ENCODE measurements at regions not wholly inside any gene's neighbourhood (a gene's known extent, or its start where the extent isn't known, plus 50 kb on each side); places are given as distances from the start of the nearest gene placed in this dataset.

DNA sequence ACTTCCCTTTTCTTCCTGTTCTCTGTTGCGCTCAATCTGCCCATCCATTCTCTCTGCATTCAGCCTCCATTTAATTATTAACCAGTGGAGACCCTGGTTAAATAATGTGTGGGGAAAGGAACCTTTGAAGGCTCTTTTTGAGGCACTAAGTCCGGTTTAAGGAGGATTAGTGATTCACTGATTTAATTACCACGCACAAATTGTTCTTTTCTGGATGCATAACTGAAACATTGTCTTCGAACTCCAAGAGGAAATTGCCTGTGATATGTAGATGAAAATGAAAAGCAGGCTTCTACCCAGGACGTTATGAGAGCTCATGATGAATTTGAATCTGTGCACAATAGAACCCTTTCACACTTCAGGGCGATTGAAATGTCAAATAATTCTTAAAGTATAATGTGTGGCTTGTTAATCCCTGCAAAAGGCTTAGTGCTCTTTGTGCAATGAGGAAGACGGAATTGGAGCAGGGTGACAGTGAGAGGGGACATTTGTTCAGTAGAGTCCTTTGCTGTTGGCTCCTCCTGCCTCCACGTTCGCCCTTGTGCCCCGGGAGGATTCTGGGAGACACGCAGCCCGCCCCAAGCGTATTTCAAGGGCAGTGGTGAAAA, 51.1 kb upstream of the ZNF236 start:
- no peak for DNase-seq

DNA sequence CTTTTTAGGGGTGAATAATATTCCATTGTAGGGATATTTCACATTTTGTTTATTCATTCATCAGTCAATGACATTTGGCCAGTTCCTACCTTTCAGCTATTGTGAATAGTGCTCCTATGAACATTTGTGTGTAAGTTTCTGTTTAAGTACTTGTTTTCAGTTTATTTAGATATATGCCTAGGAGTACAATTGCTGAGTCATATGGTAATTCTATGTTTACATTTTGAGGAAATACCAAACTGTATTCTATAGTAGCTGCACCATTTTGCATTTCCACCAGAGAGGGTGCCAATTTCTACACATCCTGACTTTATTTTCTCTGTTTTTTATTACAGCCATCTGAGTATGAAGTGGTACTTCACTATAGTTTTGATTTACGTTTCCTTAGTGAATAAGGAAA, 54.4 kb upstream of the ZNF236 start:
- DNase-seq: no peak

DNA sequence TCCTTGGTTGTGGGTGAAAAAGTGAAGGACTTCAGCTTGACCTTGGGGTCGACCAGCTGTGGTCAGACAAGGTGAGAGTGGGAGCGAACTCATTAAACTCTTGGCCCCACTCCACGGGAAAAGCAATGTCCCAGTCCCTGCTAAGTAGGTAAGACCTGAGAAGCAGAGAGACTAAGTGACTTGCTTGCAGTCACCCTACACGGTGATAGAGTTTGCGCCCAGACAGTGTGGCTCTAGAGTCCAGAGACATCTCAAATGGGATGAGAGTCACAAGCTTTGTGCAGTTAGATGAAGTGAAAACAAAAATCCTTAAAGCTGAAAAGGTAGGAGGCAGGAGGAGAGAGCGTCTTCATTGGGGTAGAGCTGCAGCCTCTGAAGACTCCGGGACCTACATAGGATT, 55.9 kb upstream of the ZNF236 start:
- no peak for DNase-seq

DNA sequence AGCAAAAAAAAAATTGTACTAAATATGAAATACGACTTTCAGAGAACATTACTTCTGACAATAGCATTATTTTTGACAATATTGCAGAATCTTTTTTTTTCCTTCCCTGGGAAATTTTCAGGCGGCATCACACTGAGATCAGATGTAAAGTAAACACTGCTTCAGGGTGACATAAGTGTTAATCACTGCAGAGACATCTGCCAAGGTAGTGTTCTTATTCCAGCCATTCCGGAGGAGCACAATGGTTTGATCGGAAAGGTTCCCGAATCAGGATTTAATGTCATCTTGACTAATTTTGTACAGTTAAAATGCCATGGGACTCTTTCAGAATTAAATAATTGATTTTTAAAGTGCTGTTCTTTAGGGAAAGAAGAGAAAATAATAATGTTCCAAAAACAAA, 56.7 kb upstream of the ZNF236 start:
- no peak for DNase-seq

DNA sequence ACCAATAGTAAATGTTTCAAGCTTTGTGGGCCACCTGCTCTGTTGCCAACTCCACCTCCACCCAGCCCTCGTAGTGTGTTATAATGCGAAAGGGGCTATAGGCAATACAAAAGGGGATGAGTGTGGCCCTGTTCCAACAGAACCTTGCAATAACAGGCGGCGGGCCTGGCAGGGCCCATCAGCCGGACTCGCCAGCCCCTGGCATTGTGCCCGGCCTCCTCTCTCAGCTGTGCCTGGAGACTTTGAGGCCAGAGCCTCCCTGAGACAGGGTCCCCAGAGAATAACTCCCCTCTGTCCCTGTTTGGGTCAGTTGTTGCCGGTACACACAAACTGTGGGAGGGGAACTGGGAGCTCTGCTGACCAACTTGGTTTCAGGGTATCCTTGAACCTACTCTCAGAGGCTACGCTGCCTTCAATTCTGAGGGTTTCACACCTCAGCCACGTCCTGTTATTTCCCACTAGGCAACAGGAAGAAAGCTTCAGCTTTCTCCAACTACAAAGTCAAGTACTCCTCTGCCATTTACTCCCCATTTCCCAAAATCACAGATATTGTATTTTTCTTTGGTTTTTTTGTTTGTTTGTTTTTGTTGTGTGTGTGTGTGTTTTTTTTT, 58.0 kb upstream of the ZNF236 start:
- no peak for DNase-seq

DNA sequence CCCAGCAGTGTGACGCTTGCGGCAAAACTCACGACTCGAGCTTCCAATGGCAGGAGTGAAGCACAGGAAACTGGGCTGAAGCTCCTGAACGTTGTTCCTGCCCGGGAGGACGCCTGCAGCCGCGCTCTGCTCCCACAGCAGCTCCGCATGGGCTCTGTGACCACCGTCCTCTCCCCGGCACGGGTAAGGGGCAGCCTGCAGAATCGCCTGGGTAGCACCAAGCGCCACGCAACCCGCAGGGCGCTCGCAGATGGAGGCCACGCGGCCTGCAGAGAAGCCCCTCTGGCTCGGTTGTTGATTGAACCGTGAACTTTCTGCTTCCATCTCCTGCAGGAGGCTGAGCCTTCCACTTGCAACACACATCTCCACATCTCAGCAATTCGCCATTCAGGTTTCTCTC, 63.3 kb upstream of the ZNF236 start:
- no peak for DNase-seq

DNA sequence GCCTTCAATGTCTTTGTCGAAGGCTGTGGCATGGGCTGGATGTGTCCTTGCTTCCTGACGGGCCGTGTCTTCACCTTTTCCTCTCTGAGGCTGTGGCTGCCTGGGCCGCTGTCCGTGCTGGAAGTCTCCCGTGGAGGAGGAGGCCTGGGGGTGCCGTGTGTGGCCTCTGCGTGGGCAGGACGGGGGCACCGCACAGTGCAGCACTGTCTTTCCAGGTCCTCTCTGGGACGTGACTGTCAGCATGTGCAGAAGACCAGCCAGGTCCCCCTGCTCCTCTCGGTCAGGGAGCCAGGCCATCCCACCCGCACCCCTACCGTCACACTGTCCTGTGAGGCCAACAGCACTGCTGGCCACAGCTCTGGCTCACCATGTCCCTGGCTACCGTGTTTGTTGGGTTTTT, 64.4 kb upstream of the ZNF236 start:
- DNase-seq: no peak

DNA sequence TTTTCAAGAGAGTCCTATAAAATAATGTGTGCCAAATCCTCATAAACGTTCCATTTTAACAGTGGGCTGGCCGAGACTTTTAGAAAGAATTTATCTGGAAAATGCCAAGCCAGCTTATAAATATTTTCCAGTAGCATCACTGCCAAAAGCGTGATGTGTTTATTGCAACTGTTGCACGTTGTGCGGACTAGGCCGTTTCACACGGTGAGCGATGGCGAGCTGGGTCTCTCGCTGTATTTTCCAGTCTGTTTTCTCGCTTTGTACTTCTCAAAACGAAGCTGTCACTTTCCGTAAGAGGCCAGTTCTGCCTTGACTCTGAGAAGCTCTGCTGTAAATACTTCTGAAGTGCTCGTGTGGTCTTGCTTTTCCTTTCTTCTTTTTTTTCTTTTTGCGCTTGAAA, 65.0 kb upstream of the ZNF236 start:
- DNase-seq: no peak

DNA sequence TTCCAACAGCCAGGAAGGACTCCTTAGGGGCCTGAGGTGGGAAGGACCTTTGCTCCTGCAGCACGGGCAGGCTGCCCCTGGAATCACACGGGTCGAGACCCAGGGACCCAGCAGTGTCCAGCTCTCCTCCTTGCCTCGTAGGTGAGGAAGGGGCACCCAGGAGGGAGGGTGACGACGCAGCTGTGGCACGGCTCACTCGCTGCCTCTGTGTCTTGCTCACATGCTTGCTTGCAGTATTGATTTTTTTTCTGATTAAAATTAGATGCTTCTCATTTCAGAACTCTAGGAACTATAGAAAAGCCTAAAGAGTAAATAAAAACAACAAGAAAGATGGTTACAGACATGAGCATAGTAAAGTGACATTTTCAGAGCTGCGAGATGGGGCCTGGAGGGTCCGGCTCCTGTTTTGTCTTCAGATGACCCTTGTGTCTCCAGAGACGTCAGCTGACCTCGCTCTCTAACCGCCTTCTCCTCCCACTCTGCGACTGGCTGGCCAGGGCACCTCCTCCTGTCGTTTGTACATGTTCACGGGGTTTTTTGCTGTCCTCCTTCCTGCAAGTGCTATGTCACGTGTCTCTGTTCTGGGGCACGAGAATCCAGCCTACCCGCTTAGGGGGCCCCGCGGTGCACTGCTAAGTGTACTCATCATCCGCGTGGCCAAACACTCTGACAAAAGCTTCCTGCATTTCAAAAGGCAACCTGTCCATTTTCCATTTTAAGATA, 65.7 kb upstream of the ZNF236 start:
- no peak for DNase-seq

DNA sequence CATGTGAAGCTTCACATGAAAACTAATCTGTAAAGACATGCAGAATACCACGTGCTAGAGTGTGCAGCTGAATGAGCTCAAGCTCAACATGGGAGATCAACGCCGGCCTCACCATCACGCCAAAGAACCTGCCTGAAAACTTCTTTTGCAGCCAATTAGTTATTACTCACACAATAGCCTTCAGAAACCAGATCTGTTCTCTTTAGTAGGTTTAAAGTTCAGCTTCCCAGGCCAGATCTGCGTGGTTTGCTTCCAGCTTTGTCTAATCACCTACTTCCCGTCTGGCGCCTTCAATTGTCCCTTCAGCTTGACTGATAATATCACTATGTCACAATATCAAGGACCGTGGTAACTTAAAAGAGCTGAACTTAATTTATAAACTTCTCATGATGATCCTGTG, 68.0 kb upstream of the ZNF236 start:
- DNase-seq: no peak

DNA sequence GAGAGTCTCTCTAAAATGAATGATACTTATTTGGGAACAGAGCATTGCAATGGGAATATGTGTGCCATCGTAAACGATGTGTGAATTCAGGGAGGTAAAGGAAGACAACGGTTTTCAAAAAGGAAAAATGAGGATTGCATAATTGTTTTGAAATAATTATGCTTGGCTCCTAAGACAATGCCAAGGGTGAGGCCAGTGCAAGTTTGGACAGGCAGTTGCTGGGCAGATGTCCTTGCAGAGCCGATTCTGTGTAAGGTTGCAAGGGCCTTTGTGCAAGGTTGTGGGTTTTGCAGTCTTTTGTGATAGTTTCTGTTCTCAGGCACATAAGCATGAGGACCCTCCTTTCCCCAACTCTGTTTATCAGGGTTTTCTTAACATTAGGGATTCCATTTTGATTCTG, 70.0 kb upstream of the ZNF236 start:
- DNase-seq: no peak

DNA sequence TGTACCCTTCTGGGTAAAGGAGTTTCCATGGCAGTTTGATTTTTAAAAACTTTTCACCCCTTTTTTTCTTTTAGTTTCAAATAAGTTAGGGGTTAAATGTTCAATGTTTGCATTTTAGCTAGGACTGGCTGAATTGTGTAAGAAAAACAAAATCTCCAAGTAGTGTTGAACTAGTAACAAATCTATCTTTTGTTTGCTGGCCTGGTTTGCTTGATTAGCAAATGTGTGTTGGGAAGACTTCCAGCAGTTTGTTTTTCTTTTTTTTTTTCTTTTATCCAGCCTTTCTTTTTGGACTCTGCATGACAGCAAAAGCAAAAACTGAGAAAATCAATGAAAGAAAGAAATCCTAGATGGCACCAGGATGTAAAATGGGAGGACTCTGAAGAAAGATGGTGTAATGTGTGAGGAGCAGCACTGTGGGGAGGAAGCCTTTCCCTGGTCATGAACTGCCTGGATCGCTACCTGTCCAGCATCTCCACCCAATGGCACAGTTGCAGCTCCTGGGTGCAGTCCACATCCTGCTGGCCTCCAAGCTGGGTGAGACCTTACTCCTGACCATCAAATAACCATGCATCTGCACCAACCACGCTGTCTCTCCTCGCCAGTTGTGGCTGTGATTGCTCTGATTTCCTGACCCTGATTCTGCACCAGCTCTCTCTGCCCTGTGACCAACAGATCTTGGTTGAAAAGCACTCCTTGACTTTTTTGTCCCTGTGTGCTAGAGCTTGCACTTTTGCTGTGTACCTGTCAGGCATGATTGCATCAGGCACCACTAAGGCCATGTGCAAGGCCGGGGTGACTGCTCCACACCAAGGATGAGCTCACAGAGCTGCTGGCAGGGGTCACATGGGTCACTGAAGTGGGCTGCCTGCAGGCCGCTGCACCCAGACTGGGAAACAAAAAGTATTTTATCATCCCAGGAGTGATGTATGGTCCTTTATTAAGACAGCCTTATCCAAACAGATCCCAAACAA, 71.2 kb upstream of the ZNF236 start:
- DNase-seq: no peak

DNA sequence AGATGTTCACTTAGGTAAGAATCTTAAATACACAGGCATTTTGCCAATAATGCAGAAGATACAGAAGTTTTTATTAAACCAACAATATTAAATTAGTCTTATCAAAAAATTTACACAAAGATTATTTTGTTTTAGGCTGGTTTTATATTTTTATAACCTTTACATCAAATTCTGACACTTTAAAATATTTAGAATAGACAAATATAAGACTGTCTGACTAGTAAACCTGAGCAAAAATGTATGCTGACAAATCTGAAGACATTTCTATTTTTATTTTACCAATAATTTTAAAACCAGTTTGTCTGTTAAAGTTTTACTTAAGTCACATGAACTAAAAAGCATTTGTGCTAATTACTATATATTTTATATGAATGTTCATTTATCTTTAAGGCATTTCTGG, 72.1 kb upstream of the ZNF236 start:
- no peak for DNase-seq

DNA sequence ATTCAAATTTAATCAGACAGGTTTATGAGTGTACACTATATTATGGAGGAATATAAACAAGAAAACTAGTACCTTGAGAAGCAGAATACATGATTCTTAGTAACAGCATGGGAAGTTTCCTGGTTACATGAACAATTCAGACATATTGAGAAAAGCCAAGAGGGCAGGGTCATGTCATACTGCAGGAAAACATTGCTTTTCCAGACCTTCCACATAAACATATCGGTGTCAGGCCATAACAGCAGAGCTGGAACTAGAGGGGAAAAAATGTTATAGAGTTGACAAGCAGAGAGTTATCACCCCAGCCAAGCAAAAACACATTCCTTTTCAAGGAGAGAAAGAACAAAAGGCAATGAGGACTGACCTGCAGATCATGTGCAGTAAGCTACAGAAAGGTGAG, 74.7 kb upstream of the ZNF236 start:
- DNase-seq: no peak

DNA sequence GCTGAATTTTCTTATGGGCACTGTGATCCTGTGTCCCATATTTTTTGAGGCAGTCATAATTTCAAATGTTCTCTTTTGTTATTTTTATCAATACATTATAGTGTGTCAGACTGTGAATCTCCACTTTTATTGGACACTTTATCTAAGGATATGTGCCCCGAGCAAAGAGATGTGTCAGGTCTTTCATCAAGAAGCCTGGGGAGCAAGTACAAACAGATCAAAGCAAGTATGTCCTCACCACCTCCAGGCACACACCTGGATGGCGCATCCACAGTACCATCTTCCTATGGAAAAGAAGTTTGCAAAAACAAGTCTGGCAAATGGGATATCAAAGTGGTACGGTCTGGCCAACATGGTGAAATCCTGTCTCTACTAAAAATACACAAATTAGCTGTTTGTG, 81.0 kb upstream of the ZNF236 start:
- no peak for DNase-seq

DNA sequence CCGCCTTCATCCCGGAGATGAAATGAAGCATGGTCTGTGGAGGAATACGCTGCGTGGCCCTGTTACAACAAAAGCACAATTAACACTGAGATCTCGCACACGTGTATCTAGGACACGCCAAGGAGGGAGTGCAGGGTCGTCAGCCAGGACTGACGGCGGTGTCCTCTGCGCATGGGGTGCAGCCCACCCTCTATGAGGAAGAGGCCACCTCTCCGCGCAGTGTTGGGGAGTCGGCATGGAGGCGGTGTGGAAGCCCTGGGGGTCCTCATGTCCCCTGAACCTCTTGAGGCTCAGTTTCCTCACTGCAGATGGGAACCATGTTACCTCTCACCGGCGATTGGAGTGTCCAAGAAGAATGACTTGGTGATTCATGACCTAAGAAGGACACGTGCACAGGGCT, 86.0 kb upstream of the ZNF236 start:
- no peak for DNase-seq

DNA sequence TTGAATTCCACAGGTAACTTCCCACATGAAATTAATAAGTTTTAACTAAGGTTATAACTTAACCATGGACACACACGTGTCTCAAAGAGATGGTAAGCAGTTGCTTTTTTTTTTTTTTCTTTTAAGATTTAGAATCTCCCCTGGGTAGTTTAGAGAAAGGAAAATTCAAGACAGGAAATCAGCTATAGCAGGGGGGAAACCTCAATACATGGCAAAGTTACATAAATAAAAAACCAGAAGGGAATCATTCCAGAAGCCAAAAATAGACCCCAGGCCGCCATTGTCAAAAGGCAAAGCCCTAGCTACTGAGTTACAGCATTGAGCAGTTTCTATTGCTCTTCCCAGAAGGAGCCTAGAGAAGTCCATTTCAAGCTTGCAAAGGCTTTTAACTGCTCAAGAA, 91.5 kb upstream of the ZNF236 start:
- DNase-seq: no peak

DNA sequence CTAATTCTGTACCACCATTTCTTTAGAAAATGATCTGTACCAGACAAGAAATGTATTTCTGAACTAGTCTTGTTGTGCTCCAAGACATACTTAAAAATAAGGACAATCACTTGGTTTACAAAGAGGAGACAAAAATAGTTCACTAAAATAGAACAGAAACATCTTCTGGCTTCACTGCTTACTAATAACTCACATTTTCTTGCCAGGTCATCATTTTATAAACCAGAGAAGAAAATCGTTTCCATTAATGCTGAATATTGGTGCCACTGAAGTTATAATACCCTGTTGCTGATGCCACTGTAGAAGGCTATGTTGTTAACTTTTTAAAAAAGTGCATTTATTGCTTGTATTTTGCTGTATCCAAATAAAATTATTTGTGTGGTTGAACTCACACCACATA, 94.8 kb upstream of the ZNF236 start:
- DNase-seq: no peak

DNA sequence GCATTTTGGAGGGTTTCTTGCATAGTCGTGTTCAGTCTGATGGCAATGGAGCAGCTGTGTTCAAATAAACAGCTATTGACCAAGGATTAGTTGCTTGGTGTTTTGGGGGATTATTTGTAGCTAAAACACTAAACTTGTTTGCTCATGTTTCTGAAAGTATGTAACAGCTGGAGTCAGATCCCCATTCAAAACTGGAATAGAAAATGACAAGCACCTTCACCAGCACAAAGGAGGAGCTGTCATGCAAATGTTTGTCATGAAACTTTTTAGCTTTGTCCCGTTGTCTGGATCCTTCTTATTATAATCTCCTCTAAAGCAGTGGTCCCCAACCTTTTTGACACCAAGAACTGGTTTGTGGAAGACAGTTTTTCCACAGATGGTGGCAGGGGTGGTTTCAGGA, 96.9 kb upstream of the ZNF236 start:
- no peak for DNase-seq

DNA sequence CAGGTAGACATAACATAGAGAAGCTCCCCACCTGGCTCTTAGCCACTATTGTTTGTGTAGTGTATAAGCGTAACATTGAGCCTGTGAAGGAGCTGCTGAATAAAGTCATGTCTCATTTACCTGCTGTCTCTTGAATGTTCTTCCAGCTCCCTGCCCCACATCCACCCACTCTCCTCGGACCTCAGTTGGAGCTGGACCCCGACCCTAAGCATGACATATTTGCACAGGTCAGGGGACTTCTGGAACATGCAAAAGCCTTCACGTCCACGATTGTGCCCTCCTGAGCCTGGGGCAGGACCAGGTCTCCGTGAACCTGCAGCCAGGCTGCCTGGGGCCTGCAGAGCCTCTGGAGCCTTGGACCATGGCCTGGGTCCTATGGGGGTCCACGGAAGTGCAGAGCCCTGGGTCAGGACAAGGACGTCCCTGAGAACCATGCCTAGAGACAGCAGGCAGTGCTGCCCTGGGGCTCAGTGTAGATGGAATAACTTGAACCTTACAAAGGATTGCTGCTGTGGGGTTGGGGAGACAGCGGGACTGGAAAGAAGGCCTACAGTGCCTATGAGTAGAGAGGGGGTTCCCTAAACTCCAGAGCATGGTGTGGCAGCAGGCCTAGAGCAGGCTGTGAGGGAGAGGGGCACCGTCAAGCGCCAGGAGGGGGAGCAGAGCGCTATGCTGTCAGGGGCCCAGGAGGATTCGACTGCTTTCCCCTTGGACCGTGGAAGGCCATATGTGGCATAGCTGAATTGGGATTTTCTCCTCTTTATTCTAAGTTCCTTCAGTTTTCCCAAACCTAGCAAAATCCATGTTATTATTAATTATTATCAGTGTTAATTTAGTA, 99.9 kb upstream of the ZNF236 start:
- no peak for DNase-seq

DNA sequence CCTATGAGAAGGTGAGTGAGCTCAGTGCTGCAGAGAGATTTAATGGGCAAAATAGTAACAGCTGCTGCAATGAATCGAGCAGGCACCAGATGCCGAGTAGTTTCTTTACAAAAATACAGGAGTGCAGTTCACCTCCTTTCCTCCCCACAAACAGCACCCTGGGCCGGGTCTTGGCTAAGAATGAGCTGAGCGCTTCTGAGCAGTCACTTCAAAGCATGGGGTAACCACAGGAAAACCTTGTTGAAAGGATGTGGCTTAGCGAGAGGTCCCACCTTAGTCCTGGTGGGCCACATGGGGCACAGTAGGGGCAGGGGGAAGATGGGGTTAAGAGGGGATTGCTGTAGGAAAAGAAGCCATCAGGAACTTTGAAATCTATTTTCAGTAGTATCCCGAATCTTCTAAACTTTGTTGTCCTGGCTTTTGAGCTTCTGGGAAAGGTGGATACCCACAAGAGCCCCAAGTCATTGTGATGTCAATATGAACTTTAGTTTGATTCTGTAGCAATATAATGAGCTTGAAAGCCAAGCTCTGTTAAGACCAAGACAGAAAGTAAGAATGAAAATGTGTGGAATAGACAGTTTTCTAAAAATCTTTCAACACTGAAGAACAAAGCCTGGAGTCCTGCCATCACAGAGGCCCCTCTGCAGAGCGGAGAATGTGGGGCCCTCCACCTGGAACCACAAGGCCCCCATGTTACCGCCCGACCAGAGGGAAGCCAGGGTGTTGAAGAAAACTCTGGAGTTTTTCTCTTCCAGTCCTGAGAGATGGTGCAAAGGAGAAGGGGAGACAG, 101.0 kb upstream of the ZNF236 start:
- DNase-seq: no peak

DNA sequence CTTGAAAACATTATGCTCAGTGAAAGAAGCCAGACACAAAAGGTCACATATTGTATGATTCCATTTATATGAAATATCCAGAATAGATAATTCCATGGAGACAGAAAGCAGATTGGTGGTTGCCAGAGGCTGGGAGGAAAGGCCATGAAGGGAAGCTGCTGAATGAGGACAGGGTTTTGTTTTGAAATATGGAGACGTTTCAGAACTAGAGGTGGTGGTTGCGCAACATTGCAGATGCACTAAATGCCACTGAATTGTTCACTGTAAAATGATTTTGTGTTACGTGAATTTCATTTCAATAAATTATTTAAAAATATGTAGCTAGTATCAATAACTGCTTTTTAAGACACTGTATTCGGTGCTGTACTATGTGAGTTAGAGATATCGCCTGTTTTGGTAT, 101.7 kb upstream of the ZNF236 start:
- DNase-seq: no peak

All from NCI-H510A treated with DMSO at 0.1 percent for 48 hours (cell line).